ENCODE measurements at regions not wholly inside any gene's neighbourhood (a gene's known extent, or its start where the extent isn't known, plus 50 kb on each side); places are given as distances from the start of the nearest gene placed in this dataset.

DNA sequence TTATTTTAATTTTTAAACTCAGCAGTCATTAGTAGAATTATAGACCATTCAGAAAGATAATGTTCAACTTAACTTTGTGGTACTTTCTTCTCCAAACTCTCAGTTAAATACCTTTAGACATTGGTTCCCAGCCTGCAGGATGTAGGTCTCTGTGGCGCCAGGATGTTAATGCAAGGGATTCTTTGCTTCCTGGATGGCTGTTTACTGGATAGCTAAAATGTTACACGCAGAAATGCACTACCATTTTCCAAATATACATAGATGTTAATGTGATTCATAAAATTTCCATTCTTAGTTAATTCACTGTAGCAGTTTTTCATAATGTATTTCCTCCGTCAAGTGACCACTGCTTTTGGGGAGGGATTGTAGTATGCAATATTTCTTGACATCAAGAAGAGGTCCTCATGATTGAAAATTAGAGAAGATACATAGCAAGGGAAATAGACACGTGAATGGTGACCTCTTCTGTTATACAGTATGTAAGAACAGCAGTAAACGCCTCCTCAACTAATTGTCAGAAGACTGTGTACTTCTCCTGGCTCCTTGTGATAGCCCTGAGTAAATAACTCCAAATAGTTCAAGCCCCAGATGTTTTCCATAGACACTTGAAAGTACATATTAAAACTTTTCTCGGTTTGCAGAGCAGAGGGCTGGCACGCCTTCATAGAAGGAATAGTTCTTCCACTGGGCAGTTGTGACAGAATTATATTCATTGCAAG lies 128.8 kb downstream of the LCA5 start:
- TF ChIP-seq, protein P1, sequence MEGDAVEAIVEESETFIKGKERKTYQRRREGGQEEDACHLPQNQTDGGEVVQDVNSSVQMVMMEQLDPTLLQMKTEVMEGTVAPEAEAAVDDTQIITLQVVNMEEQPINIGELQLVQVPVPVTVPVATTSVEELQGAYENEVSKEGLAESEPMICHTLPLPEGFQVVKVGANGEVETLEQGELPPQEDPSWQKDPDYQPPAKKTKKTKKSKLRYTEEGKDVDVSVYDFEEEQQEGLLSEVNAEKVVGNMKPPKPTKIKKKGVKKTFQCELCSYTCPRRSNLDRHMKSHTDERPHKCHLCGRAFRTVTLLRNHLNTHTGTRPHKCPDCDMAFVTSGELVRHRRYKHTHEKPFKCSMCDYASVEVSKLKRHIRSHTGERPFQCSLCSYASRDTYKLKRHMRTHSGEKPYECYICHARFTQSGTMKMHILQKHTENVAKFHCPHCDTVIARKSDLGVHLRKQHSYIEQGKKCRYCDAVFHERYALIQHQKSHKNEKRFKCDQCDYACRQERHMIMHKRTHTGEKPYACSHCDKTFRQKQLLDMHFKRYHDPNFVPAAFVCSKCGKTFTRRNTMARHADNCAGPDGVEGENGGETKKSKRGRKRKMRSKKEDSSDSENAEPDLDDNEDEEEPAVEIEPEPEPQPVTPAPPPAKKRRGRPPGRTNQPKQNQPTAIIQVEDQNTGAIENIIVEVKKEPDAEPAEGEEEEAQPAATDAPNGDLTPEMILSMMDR (IDR thresholded peaks at IDR 0.05; ENCODE audit: insufficient read depth, low read depth, low read length), result no peak
- no peak for TF ChIP-seq EZH2 (IDR thresholded peaks at IDR 0.05; ENCODE audit: insufficient read depth, low read length)

Measured in astrocyte (in vitro differentiated cells and primary cell).